Loucy (cell line): ENCODE measurements at regions not wholly inside any gene's neighbourhood (a gene's known extent, or its start where the extent isn't known, plus 50 kb on each side); places are given as distances from the start of the nearest gene placed in this dataset.
"Not testable (repeated sequence)": the region's sequence is repeated elsewhere in the genome, so short reads cannot be mapped to it uniquely, and the experiment has no call there.

Experiments
- H2AFZ ChIP-seq: fragments of 200-600 bp; sonication (generic); 2 replicates; pipeline ENCODE4 v1.6.0; 2016; ENCODE audit warnings: antibody characterized with exemption, mild to moderate bottlenecking, low read length, moderate library complexity
- H3F3A ChIP-seq: fragments of 200-600 bp; 2 replicates; pipeline ENCODE4 v1.6.0; 2016; ENCODE audit warnings: antibody characterized with exemption, low read depth, mild to moderate bottlenecking
- H3K27me3 ChIP-seq: fragments of 200-600 bp; sonication (generic); 2 replicates; pipeline ENCODE4 v1.6.1; 2014; ENCODE audit warnings: low read length, mild to moderate bottlenecking; ENCODE audit not compliant: insufficient read depth, poor library complexity, severe bottlenecking
- H3K36me3 ChIP-seq: fragments of 200-600 bp; sonication (generic); 2 replicates; pipeline ENCODE4 v1.6.1; 2016; ENCODE audit warnings: low read length; ENCODE audit not compliant: insufficient read depth
- H3K4me1 ChIP-seq: fragments of 200-600 bp; sonication (generic); 2 replicates; pipeline ENCODE4 v1.5.1; 2014; ENCODE audit warnings: low read length, mild to moderate bottlenecking; ENCODE audit not compliant: insufficient read depth, poor library complexity, severe bottlenecking
- H3K4me2 ChIP-seq: fragments of 200-600 bp; sonication (generic); 2 replicates; pipeline ENCODE4 v1.6.0; 2014; ENCODE audit warnings: antibody characterized with exemption, low read length, low read depth, mild to moderate bottlenecking; ENCODE audit not compliant: poor library complexity, severe bottlenecking
- H3K4me3 ChIP-seq: fragments of 200-600 bp; sonication (generic); 2 replicates; pipeline ENCODE4 v1.5.1; 2014; ENCODE audit warnings: low read length, mild to moderate bottlenecking, mixed read lengths; ENCODE audit not compliant: poor library complexity, severe bottlenecking
- H3K79me2 ChIP-seq: fragments of 200-600 bp; sonication (generic); 2 replicates; pipeline ENCODE4 v1.6.1; 2014; ENCODE audit warnings: low read length; ENCODE audit not compliant: insufficient read depth
- H3K9ac ChIP-seq: fragments of 200-600 bp; sonication (generic); 2 replicates; pipeline ENCODE4 v1.6.0; 2014; ENCODE audit warnings: mild to moderate bottlenecking, low read depth, low read length, moderate library complexity; ENCODE audit not compliant: poor library complexity, severe bottlenecking
- H3K9me2 ChIP-seq: fragments of 200-600 bp; sonication (generic); replicated peaks from 2 replicates; pipeline ENCODE4 v1.6.1; 2016; ENCODE audit warnings: low read depth, low read length, mixed read lengths
- H3K9me3 ChIP-seq: fragments of 200-600 bp; sonication (generic); 2 replicates; pipeline ENCODE4 v1.6.1; 2014; ENCODE audit warnings: mild to moderate bottlenecking, antibody characterized with exemption, low read length, low read depth; ENCODE audit not compliant: insufficient read depth
- H4K20me1 ChIP-seq: fragments of 200-600 bp; sonication (generic); 2 replicates; pipeline ENCODE4 v1.6.0; 2014; ENCODE audit warnings: antibody characterized with exemption, low read length, mild to moderate bottlenecking; ENCODE audit not compliant: insufficient read depth, poor library complexity, severe bottlenecking
- CTCF ChIP-seq: fragments of 200-600 bp; sonication (generic); conservative IDR thresholded peaks from 2 replicates; pipeline ENCODE4 v1.5.1; 2014; ENCODE audit warnings: mild to moderate bottlenecking, antibody characterized with exemption, low read length
- EZH2phosphoT487 ChIP-seq: fragments of 200-600 bp; IDR thresholded peaks from 2 replicates; pipeline ENCODE4 v1.6.1; 2018; ENCODE audit warnings: antibody characterized with exemption, mild to moderate bottlenecking, moderate library complexity, borderline replicate concordance

GRCh38 chr1:98288494-98288893 is 367.7 kb upstream of the DPYD start:
- H3K9me3 ChIP-seq: no peaks in the 10 kb centered on the region
- no peaks in the 10 kb centered on the region for H3K36me3 ChIP-seq
- TF ChIP-seq EZH2phosphoT487: no peak
- no peak for TF ChIP-seq CTCF

GRCh38 chr1:98287626-98288025 is 366.8 kb upstream of the DPYD start:
- peaks cover 12% of the 10 kb centered on the region for H3K4me1 ChIP-seq
- no peak overlapping the region for H3K9ac ChIP-seq
- H3K79me2 ChIP-seq: no peaks in the 10 kb centered on the region
- H3F3A ChIP-seq: no peaks in the 10 kb centered on the region
- peak overlapping the region; percentile 85 for H2AFZ ChIP-seq
- no peaks in the 10 kb centered on the region for H3K36me3 ChIP-seq
- H3K9me3 ChIP-seq: no peaks in the 10 kb centered on the region
- no peak overlapping the region for H3K4me3 ChIP-seq
- H3K4me2 ChIP-seq: no peak overlapping the region
- TF ChIP-seq CTCF (no peak), EZH2phosphoT487 (no peak)
- H3K9me2 ChIP-seq: no peaks in the 10 kb centered on the region
- H3K27me3 ChIP-seq: no peaks in the 10 kb centered on the region
- H4K20me1 ChIP-seq: no peaks in the 10 kb centered on the region

More at GRCh38 chr1:98288494-98288893, 367.7 kb upstream of the DPYD start:
- no peaks in the 10 kb centered on the region for H3K27me3 ChIP-seq
- H3K4me3 ChIP-seq: no peak overlapping the region
- no peak overlapping the region for H3K4me2 ChIP-seq
- no peaks in the 10 kb centered on the region for H4K20me1 ChIP-seq
- no peaks in the 10 kb centered on the region for H3K9me2 ChIP-seq
- H3K79me2 ChIP-seq: no peaks in the 10 kb centered on the region
- H3K4me1 ChIP-seq: peaks cover 12% of the 10 kb centered on the region
- H2AFZ ChIP-seq: peak overlapping the region; percentile 85
- H3F3A ChIP-seq: no peaks in the 10 kb centered on the region
- H3K9ac ChIP-seq: no peak overlapping the region

GRCh38 chr1:98286656-98287055 is 365.8 kb upstream of the DPYD start:
- Histone ChIP-seq H3F3A (no peaks in the 10 kb centered on the region), H3K9ac (no peak overlapping the region), H4K20me1 (no peaks in the 10 kb centered on the region), H3K4me2 (no peak overlapping the region), H3K27me3 (no peaks in the 10 kb centered on the region), H3K9me3 (no peaks in the 10 kb centered on the region), H3K4me3 (no peak overlapping the region), H3K9me2 (no peaks in the 10 kb centered on the region), H3K36me3 (no peaks in the 10 kb centered on the region), H3K79me2 (no peaks in the 10 kb centered on the region), H3K4me1 (peaks cover 12% of the 10 kb centered on the region), H2AFZ (no peak overlapping the region)
- TF ChIP-seq EZH2phosphoT487 (no peak), CTCF (no peak)

- not testable (repeated sequence) for H4K20me1 ChIP-seq, H3K4me2 ChIP-seq, H3K9me2 ChIP-seq, H3K4me3 ChIP-seq, H3K27me3 ChIP-seq, H3K9ac ChIP-seq, H3F3A ChIP-seq, H3K36me3 ChIP-seq, H3K9me3 ChIP-seq, H3K79me2 ChIP-seq, H2AFZ ChIP-seq
- H3K4me1 ChIP-seq: peaks cover 12% of the 10 kb centered on the region
These were observed 364.5 kb upstream of the DPYD start for GRCh38 chr1:98285286-98285685.
